Stimulated activated CD8-positive, alpha-beta memory T cell treated with anti-CD3 and anti-CD28 coated beads, Interleukin-12 subunit alpha, Interleukin-12 subunit beta, amount 100 ng/mL, for 1 hour (primary cell): ENCODE measurements at regions not wholly inside any gene's neighbourhood (a gene's known extent, or its start where the extent isn't known, plus 50 kb on each side); places are given as distances from the start of the nearest gene placed in this dataset.

Experiments
- DNase-seq: peaks from one replicate; pipeline ENCODE4 v3.0.0-alpha.2; 2020; ENCODE audit warnings: low read depth

- DNase-seq: no peak
Observed at GRCh38 chr17:71709946-71710345, 410.9 kb upstream of the SOX9 start.

GRCh38 chr17:71710816-71711215 lies 410.0 kb upstream of the SOX9 start:
- no peak for DNase-seq

- DNase-seq: no peak
Observed at GRCh38 chr17:71713846-71714245, 407.0 kb upstream of the SOX9 start.

- no peak for DNase-seq
Observed at GRCh38 chr17:71724339-71724738, 396.5 kb upstream of the SOX9 start.

GRCh38 chr17:71725811-71726210 lies 395.0 kb upstream of the SOX9 start:
- no peak for DNase-seq

GRCh38 chr17:71726341-71726740 lies 394.5 kb upstream of the SOX9 start:
- DNase-seq: no peak

- DNase-seq: no peak
Observed at GRCh38 chr17:71727292-71727691, 393.5 kb upstream of the SOX9 start.

- no peak for DNase-seq
Observed at GRCh38 chr17:71727723-71728122, 393.1 kb upstream of the SOX9 start.

- DNase-seq: no peak
Observed at GRCh38 chr17:71730871-71731270, 389.9 kb upstream of the SOX9 start.

- no peak for DNase-seq
Observed at GRCh38 chr17:71735893-71736292, 384.9 kb upstream of the SOX9 start.

GRCh38 chr17:71740866-71741265 lies 380.0 kb upstream of the SOX9 start:
- no peak for DNase-seq

GRCh38 chr17:71741836-71742235 lies 379.0 kb upstream of the SOX9 start:
- DNase-seq: no peak

- DNase-seq: no peak
Observed at GRCh38 chr17:71748872-71749271, 371.9 kb upstream of the SOX9 start.

- DNase-seq: no peak
Observed at GRCh38 chr17:71753070-71753469, 367.8 kb upstream of the SOX9 start.

- no peak for DNase-seq
Observed at GRCh38 chr17:71757156-71757555, 363.7 kb upstream of the SOX9 start.

GRCh38 chr17:71757956-71758355 lies 362.9 kb upstream of the SOX9 start:
- no peak for DNase-seq

GRCh38 chr17:71759422-71760060 lies 361.3 kb upstream of the SOX9 start:
- DNase-seq: no peak

- no peak for DNase-seq
Observed at GRCh38 chr17:71760062-71760720, 360.6 kb upstream of the SOX9 start.

GRCh38 chr17:71762526-71762925 lies 358.3 kb upstream of the SOX9 start:
- DNase-seq: no peak

GRCh38 chr17:71764505-71764904 lies 356.3 kb upstream of the SOX9 start:
- no peak for DNase-seq

- no peak for DNase-seq
Observed at GRCh38 chr17:71765437-71765836, 355.4 kb upstream of the SOX9 start.

GRCh38 chr17:71769850-71770249 lies 351.0 kb upstream of the SOX9 start:
- no peak for DNase-seq

- DNase-seq: no peak
Observed at GRCh38 chr17:71777048-71777640, 343.7 kb upstream of the SOX9 start.

GRCh38 chr17:71779482-71779881 lies 341.3 kb upstream of the SOX9 start:
- no peak for DNase-seq
